Adrenal gland (tissue), 9 donors: ENCODE measurements at regions not wholly inside any gene's neighbourhood (a gene's known extent, or its start where the extent isn't known, plus 50 kb on each side); places are given as distances from the start of the nearest gene placed in this dataset.

ENCODE experiments used
- DNase-seq, 7 donors: peaks; one replicate each; pipeline ENCODE4 v3.0.0-alpha.2; 2019 to 2020
- H3K27ac ChIP-seq, 5 donors: fragments of 200-600 bp; sonication (generic) in 4 of 5; 1 replicate in 3 of 5; 2 replicates in 2 of 5; pipeline versions ENCODE4 v1.5.1 to v1.8.0; 2016 to 2020; ENCODE audit warnings: mild to moderate bottlenecking in 1 of 5
- H3K27me3 ChIP-seq: fragments of 200-600 bp; 2 replicates; pipeline ENCODE4 v1.8.0; 2021
- H3K36me3 ChIP-seq, 2 donors: fragments of 200-600 bp; replicated peaks in 1 of 2; 1 replicate in 1 of 2; 2 replicates in 1 of 2; pipeline versions ENCODE4 v1.5.1 to v1.8.0; 2018 to 2022
- H3K4me1 ChIP-seq, 2 donors: fragments of 200-600 bp; replicated peaks in 1 of 2; 1 replicate in 1 of 2; 2 replicates in 1 of 2; pipeline versions ENCODE4 v1.5.1 to v1.8.0; 2018 to 2021
- H3K4me3 ChIP-seq, 4 donors: fragments of 200-600 bp; sonication (generic) in 3 of 4; one replicate each; pipeline ENCODE4 v1.5.1; 2016 to 2018
- H3K9me3 ChIP-seq, 3 donors: fragments of 200-600 bp; sonication (generic) in 1 of 3; replicated peaks in 1 of 3; 1 replicate in 2 of 3; 2 replicates in 1 of 3; pipeline versions ENCODE4 v1.5.1 to v1.8.0; 2016 to 2021
- POLR2A ChIP-seq, 2 donors: fragments of 450-650 bp; IDR thresholded peaks; one replicate each; pipeline ENCODE4 v1.6.1; 2017; ENCODE audit warnings: antibody characterized with exemption in 2 of 2, mild to moderate bottlenecking in 2 of 2, moderate library complexity in 1 of 2
- WGBS, 4 donors: extraction: QIAGEN DNeasy Blood & Tissue Kit in 2 of 4; methylation state at CpG; one replicate each; pipeline versions ENCODE4 v1.1.5 to v1.1.7; 2013 to 2017; 5-methylcytosine and 5-hydroxymethylcytosine counted together
- intact Hi-C, 2 donors: fragments of 100-400 bp; cut with DNase I; formaldehyde crosslinking; loops; one replicate each; pipeline versions ENCODE4 v1.14.1 to v1.15.0; 2022 to 2023
- TF ChIP-seq, protein P1 (sequence below), 6 experiments: fragments of 450-650 bp in 4 of 6; fragments of 200-600 bp in 2 of 6; sonication (generic) in 1 of 6; IDR thresholded peaks; 1 replicate in 5 of 6; 2 replicates in 1 of 6; pipeline versions ENCODE4 v1.5.1 to v1.8.0; 2016 to 2021; ENCODE audit warnings: antibody characterized with exemption in 6 of 6, mild to moderate bottlenecking in 2 of 6, moderate library complexity in 1 of 6
- donor health status: healthy with polysubstance abuse.
- donor health status: Bipolar disorder and iron deficiency.
- donor health status: DM: yes; HTN: yes; CAD: no.
- donor health status: DM: no; HTN: no; CAD: no.
- donor health status: DM: no; HTN: no; CAD: no.

DNA sequence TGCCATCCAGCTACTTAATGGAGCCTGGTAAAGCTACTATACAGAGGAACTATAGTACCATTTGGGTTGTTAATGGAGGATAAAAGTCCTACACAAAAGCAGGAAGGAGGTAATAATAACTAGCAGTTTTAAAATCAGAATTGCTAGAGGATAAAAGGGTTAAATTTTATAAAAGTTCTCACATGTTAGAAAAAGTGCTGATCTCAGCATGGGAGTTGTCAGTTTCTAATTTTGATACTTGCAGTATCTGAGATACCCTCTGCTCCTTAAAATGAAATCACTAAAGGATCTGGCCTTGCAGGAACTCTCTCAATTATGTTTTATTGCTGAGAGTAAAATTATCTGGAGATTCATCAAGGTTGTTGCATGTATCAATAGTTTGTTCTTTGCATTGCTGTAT is 272.2 kb upstream of the GYPC start:
- H3K4me3 ChIP-seq = no peak overlapping the region
- no peak overlapping the region for H3K27ac ChIP-seq
- no peaks in the 10 kb centered on the region for H3K9me3 ChIP-seq
- H3K4me1 ChIP-seq = no peaks in the 10 kb centered on the region
- intact Hi-C loops = no loop called here
- no peaks in the 10 kb centered on the region for H3K36me3 ChIP-seq
- no peak for TF ChIP-seq POLR2A (IDR thresholded peaks at IDR 0.05)
- TF ChIP-seq, protein P1, sequence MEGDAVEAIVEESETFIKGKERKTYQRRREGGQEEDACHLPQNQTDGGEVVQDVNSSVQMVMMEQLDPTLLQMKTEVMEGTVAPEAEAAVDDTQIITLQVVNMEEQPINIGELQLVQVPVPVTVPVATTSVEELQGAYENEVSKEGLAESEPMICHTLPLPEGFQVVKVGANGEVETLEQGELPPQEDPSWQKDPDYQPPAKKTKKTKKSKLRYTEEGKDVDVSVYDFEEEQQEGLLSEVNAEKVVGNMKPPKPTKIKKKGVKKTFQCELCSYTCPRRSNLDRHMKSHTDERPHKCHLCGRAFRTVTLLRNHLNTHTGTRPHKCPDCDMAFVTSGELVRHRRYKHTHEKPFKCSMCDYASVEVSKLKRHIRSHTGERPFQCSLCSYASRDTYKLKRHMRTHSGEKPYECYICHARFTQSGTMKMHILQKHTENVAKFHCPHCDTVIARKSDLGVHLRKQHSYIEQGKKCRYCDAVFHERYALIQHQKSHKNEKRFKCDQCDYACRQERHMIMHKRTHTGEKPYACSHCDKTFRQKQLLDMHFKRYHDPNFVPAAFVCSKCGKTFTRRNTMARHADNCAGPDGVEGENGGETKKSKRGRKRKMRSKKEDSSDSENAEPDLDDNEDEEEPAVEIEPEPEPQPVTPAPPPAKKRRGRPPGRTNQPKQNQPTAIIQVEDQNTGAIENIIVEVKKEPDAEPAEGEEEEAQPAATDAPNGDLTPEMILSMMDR (IDR thresholded peaks at IDR 0.05) = no peak
- DNase-seq = no peak
- H3K27me3 ChIP-seq = no peaks in the 10 kb centered on the region

DNA sequence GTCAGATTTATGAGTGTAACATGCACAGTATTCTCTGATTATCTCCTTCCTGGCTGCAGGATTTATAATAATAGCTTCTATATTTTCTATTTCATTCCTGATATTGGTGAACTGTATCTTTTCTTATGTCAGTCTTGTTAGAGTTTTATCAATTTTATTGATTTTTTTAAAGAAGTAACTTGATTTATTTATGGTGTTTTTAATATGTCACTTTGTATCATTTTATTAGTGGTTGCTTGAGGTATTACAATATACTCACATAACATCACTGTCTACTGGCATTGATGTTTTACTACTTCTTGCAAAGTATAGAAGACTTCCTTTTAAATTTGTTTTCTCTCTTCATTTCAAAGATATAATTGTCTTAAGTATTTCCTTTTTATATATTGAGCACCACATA is 270.5 kb upstream of the GYPC start:
- no peak for TF ChIP-seq POLR2A (IDR thresholded peaks at IDR 0.05)
- TF ChIP-seq, protein P1 (IDR thresholded peaks at IDR 0.05) = no peak
- intact Hi-C loops = no loop called here
- no peak overlapping the region for H3K27ac ChIP-seq

GRCh38 chr2:126385983-126386382 is 270.0 kb upstream of the GYPC start:
- DNase-seq = no peak
- no peak overlapping the region for H3K27ac ChIP-seq
- no peak overlapping the region for H3K4me3 ChIP-seq
- H3K27me3 ChIP-seq = no peaks in the 10 kb centered on the region
- TF ChIP-seq, protein P1 (IDR thresholded peaks at IDR 0.05) = no peak
- TF ChIP-seq POLR2A (IDR thresholded peaks at IDR 0.05) = no peak
- H3K9me3 ChIP-seq = no peaks in the 10 kb centered on the region
- intact Hi-C loops = no loop called here
- H3K36me3 ChIP-seq = no peaks in the 10 kb centered on the region
- no peaks in the 10 kb centered on the region for H3K4me1 ChIP-seq

More for the DNA sequence above, 270.5 kb upstream of the GYPC start:
- no peak for DNase-seq
- no peaks in the 10 kb centered on the region for H3K9me3 ChIP-seq
- no peaks in the 10 kb centered on the region for H3K36me3 ChIP-seq
- H3K4me3 ChIP-seq = no peak overlapping the region
- H3K27me3 ChIP-seq = no peaks in the 10 kb centered on the region
- H3K4me1 ChIP-seq = no peaks in the 10 kb centered on the region

- no peaks in the 10 kb centered on the region for H3K4me1 ChIP-seq
- WGBS, 4 donors = 33 to 65% (median 53%) methylated on average over 1 of the region's 1 CpG
- intact Hi-C loops = no loop called here
- no peak overlapping the region for H3K4me3 ChIP-seq
- H3K9me3 ChIP-seq = no peaks in the 10 kb centered on the region
- DNase-seq = no peak
- no peak overlapping the region for H3K27ac ChIP-seq
- no peak for TF ChIP-seq POLR2A (IDR thresholded peaks at IDR 0.05)
- TF ChIP-seq, protein P1 (IDR thresholded peaks at IDR 0.05) = no peak
- no peaks in the 10 kb centered on the region for H3K27me3 ChIP-seq
- H3K36me3 ChIP-seq = no peaks in the 10 kb centered on the region
Observed at GRCh38 chr2:126389446-126389845, 266.5 kb upstream of the GYPC start.
